HG02981 (cell line): ENCODE measurements at regions not wholly inside any gene's neighbourhood (a gene's known extent, or its start where the extent isn't known, plus 50 kb on each side); places are given as distances from the start of the nearest gene placed in this dataset.

Experiments used
- ATAC-seq: cut with Tn5 transposase; IDR thresholded peaks from one replicate; pipeline ENCODE4 v1.9.1; 2021; ENCODE audit warnings: mild to moderate bottlenecking, moderate library complexity; ENCODE audit not compliant: unreplicated experiment

- no peak for ATAC-seq
Measured at GRCh38 chr11:59263225-59263894, 50.6 kb upstream of the MPEG1 start.
